MM.1S (cell line): ENCODE measurements at regions not wholly inside any gene's neighbourhood (a gene's known extent, or its start where the extent isn't known, plus 50 kb on each side); places are given as distances from the start of the nearest gene placed in this dataset.

Source experiments
- EZH2 ChIP-seq: fragments of 300-600 bp; sonication (generic); optimal IDR thresholded peaks from 2 replicates; pipeline ENCODE3; 2017; ENCODE audit warnings: low read depth, mild to moderate bottlenecking, antibody characterized with exemption, low read length, mixed read lengths
- EZH2phosphoT487 ChIP-seq: fragments of 300-600 bp; sonication (generic); IDR thresholded peaks from 2 replicates; pipeline ENCODE4 v1.6.1; 2018; ENCODE audit warnings: antibody characterized with exemption, low read length
- TF ChIP-seq, protein P1 (sequence below): fragments of 300-600 bp; sonication (generic); IDR thresholded peaks from 2 replicates; pipeline ENCODE4 v1.5.1; 2016; ENCODE audit warnings: antibody characterized with exemption, low read length, mixed read lengths

DNA sequence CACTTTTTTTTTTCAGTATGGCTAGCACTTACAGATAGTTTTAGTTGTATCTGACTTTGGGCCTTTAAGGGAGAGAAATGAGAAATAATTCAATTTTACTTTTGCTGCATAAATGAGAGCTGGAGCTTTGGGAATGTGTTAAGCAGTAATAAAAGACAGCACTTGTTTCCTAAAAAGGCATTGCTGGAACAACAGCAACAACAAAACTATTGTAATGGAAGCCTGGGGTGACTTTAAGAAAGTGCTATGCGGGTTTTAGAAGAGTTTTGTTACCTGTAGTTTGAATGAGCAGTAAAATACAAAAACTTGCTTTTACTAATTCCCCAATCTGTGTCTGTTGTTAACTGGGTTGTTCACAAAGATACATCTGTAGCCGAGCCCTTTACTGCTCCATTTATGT, 774.0 kb upstream of the ARPP21 start:
- TF ChIP-seq, protein P1, sequence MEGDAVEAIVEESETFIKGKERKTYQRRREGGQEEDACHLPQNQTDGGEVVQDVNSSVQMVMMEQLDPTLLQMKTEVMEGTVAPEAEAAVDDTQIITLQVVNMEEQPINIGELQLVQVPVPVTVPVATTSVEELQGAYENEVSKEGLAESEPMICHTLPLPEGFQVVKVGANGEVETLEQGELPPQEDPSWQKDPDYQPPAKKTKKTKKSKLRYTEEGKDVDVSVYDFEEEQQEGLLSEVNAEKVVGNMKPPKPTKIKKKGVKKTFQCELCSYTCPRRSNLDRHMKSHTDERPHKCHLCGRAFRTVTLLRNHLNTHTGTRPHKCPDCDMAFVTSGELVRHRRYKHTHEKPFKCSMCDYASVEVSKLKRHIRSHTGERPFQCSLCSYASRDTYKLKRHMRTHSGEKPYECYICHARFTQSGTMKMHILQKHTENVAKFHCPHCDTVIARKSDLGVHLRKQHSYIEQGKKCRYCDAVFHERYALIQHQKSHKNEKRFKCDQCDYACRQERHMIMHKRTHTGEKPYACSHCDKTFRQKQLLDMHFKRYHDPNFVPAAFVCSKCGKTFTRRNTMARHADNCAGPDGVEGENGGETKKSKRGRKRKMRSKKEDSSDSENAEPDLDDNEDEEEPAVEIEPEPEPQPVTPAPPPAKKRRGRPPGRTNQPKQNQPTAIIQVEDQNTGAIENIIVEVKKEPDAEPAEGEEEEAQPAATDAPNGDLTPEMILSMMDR = no peak
- TF ChIP-seq EZH2 (no peak), EZH2phosphoT487 (no peak)
